ENCODE measurements at regions not wholly inside any gene's neighbourhood (a gene's known extent, or its start where the extent isn't known, plus 50 kb on each side); places are given as distances from the start of the nearest gene placed in this dataset.

- H3K9me3 Mint-ChIP-seq, result no peaks in the 10 kb centered on the region
- H3K27me3 Mint-ChIP-seq (ENCODE audit: low read depth), result peaks cover 3% of the 10 kb centered on the region
- intact Hi-C loops (cut with micrococcal nuclease), result no loop called here
- no peak overlapping the region for H3K4me3 Mint-ChIP-seq
- peaks cover 5% of the 10 kb centered on the region for H3K4me1 Mint-ChIP-seq (ENCODE audit: low read depth)
- H3K27ac Mint-ChIP-seq, result no peak overlapping the region
- CTCF ChIA-PET, result interaction anchor here (1.2 kb wide), 1 partner anchor 36 kb away, joined by 3 read pairs; no protein-coding TSS in a partner anchor
- DNase-seq, result no peak
- no peaks in the 10 kb centered on the region for H3K36me3 Mint-ChIP-seq (ENCODE audit: low read depth)
Observed at GRCh38 chr18:8952174-8952573, 150.3 kb upstream of the NDUFV2 start.

DNA sequence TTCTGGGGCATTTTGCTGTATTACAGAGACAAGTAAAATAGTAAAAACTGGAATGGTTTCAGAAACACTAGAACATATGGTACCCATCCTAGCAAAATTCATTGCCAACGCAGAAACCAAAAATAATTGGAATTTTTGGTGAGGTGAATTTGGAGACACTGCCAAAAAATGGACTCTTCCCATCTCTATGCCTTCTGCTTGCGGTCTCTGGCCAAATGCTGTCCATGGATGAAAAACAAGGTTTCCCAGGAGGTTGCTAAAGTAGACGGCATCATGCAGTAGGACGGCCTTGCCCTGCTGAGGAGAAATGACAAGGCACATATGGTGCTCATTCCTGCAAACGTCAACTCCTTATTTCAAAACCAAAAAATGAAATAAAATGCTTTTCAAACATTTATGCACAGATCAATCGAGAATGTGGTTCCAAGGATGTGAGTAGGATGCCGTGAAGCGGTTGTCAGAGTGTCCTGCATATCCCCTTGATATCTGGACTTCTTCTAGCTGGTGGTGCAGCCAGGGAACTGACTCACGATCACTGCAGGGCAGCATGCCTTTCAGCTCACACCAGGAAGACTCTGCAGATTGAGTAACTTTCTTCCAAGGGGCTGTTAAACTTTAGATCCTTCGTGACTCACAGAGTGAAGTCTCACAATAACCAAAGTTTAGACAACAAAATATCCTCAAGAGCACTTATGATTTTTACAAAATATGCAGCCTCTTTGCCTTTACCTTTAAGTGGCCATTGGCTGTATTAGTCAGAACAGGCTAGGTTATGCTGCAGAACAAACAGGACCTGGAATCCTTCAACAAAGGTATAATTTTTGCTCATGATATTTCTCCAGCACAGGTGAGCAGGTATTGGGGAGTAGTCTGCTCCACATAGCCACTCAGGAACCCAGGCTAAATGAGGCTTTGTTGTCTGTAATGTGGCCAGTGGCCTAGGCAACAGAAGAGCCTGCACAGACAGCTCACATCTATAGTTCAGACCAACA is 149.4 kb upstream of the NDUFV2 start:
- H3K27me3 Mint-ChIP-seq (ENCODE audit: low read depth), result peaks cover 4% of the 10 kb centered on the region
- peaks cover 5% of the 10 kb centered on the region for H3K4me1 Mint-ChIP-seq (ENCODE audit: low read depth)
- H3K27ac Mint-ChIP-seq, result no peak overlapping the region
- DNase-seq, result no peak
- CTCF ChIA-PET, result no interaction called here
- no peaks in the 10 kb centered on the region for H3K9me3 Mint-ChIP-seq
- H3K36me3 Mint-ChIP-seq (ENCODE audit: low read depth), result no peaks in the 10 kb centered on the region
- intact Hi-C loops (cut with micrococcal nuclease), result no loop called here
- no peak overlapping the region for H3K4me3 Mint-ChIP-seq

- DNase-seq, result no peak
- CTCF ChIA-PET, result no interaction called here
- Mint-ChIP-seq H3K4me1 (ENCODE audit: low read depth) (no peaks in the 10 kb centered on the region), H3K27ac (no peak overlapping the region), H3K27me3 (ENCODE audit: low read depth) (peaks cover 2% of the 10 kb centered on the region), H3K4me3 (no peak overlapping the region), H3K36me3 (ENCODE audit: low read depth) (no peaks in the 10 kb centered on the region), H3K9me3 (no peaks in the 10 kb centered on the region)
- intact Hi-C loops (cut with micrococcal nuclease), result no loop called here
Observed at GRCh38 chr18:8957731-8958130, 144.8 kb upstream of the NDUFV2 start.

- H3K36me3 Mint-ChIP-seq (ENCODE audit: low read depth), result no peaks in the 10 kb centered on the region
- no peak for DNase-seq
- H3K9me3 Mint-ChIP-seq, result no peaks in the 10 kb centered on the region
- intact Hi-C loops (cut with micrococcal nuclease), result no loop called here
- H3K27me3 Mint-ChIP-seq (ENCODE audit: low read depth), result peaks cover 2% of the 10 kb centered on the region
- H3K4me3 Mint-ChIP-seq, result no peak overlapping the region
- CTCF ChIA-PET, result no interaction called here
- H3K27ac Mint-ChIP-seq, result no peak overlapping the region
- H3K4me1 Mint-ChIP-seq (ENCODE audit: low read depth), result no peaks in the 10 kb centered on the region
Observed at GRCh38 chr18:8958660-8959059, 143.8 kb upstream of the NDUFV2 start.

- no peaks in the 10 kb centered on the region for H3K9me3 Mint-ChIP-seq
- H3K4me3 Mint-ChIP-seq, result no peak overlapping the region
- H3K27ac Mint-ChIP-seq, result no peak overlapping the region
- DNase-seq, result no peak
- H3K27me3 Mint-ChIP-seq (ENCODE audit: low read depth), result peaks cover 2% of the 10 kb centered on the region
- H3K36me3 Mint-ChIP-seq (ENCODE audit: low read depth), result no peaks in the 10 kb centered on the region
- CTCF ChIA-PET, result interaction anchor here (0.6 to 1.1 kb wide), 3 partner anchors 28 to 372 kb away, joined by 3 read pairs; no protein-coding TSS in a partner anchor
- intact Hi-C loops (cut with micrococcal nuclease), result no loop called here
- no peaks in the 10 kb centered on the region for H3K4me1 Mint-ChIP-seq (ENCODE audit: low read depth)
Observed at GRCh38 chr18:8959551-8960135, 142.9 kb upstream of the NDUFV2 start.

DNA sequence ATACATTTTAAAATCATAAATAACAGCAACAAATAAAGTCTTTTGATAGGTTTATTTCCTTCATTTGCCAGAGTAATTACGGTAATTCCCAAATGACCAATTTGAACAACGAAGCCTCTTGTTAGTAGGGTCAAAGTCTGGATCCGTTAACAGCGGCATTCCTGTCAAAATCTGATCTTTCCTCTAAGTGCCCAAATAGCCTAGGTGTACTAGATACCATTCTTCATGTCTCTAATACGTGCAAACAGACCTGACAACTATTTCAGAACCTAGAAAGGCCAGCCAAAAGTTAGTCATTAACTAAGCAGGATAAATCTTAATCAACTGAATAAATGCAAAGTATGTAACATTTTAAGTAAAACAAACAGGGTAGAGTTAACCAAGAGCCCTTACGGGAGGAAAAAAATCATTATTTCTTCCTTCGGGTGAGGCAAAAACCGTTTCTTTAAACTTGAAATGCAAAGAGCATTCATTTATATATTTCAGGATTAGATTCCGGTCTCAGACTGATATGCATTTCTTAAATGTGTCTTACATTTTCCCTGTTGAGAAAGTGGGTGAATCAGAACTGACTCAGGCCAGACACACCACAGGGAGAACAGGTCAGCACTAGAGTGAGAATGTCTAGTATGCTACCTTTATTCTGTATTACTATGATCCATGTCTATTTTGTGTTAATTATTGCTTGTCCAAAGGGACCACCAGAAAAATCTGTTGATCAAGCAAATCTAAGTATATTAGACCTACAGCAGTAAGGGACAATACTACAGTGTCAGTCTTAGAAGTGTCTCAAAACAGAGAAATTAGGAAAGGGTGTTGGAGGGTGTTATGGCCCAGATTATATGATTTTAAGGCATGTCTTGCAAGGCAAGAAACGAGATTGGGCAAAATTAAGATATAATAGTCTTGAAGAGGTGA is 141.5 kb upstream of the NDUFV2 start:
- CTCF ChIA-PET, result no interaction called here
- no peak overlapping the region for H3K27ac Mint-ChIP-seq
- no peak for DNase-seq
- no peaks in the 10 kb centered on the region for H3K9me3 Mint-ChIP-seq
- H3K27me3 Mint-ChIP-seq (ENCODE audit: low read depth), result peaks cover 2% of the 10 kb centered on the region
- no peak overlapping the region for H3K4me3 Mint-ChIP-seq
- intact Hi-C loops (cut with micrococcal nuclease), result no loop called here
- no peaks in the 10 kb centered on the region for H3K36me3 Mint-ChIP-seq (ENCODE audit: low read depth)
- H3K4me1 Mint-ChIP-seq (ENCODE audit: low read depth), result no peaks in the 10 kb centered on the region

GRCh38 chr18:8962192-8962779 is 140.2 kb upstream of the NDUFV2 start:
- Mint-ChIP-seq H3K4me1 (ENCODE audit: low read depth) (no peaks in the 10 kb centered on the region), H3K9me3 (no peaks in the 10 kb centered on the region), H3K36me3 (ENCODE audit: low read depth) (no peaks in the 10 kb centered on the region), H3K27me3 (ENCODE audit: low read depth) (peaks cover 2% of the 10 kb centered on the region), H3K4me3 (no peak overlapping the region), H3K27ac (no peak overlapping the region)
- DNase-seq, result no peak
- CTCF ChIA-PET, result no interaction called here
- intact Hi-C loops (cut with micrococcal nuclease), result no loop called here

GRCh38 chr18:8962855-8963635 is 139.5 kb upstream of the NDUFV2 start:
- Mint-ChIP-seq H3K27ac (no peak overlapping the region), H3K36me3 (ENCODE audit: low read depth) (no peaks in the 10 kb centered on the region), H3K4me1 (ENCODE audit: low read depth) (no peaks in the 10 kb centered on the region), H3K27me3 (ENCODE audit: low read depth) (no peaks in the 10 kb centered on the region), H3K9me3 (no peaks in the 10 kb centered on the region), H3K4me3 (no peak overlapping the region)
- no peak for DNase-seq
- CTCF ChIA-PET, result no interaction called here
- intact Hi-C loops (cut with micrococcal nuclease), result no loop called here

DNA sequence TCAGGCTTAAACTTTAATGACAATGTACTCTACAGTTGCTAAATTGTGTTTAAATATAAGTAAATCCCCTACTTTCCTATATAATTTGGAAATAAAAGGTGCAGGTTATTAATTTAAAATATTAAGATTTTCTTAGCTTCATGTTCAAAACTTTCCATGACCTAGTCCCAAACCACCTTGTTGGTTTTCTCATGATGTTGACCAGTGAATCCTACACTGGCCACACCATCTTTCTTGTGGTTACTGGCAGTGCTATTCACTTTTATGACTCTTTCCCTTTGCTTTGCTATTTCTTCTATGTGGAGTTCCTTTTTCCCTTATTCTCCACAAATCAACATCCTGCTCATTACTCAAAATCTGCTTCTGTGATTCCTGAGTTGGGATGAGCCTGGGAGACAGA is 138.6 kb upstream of the NDUFV2 start:
- CTCF ChIA-PET, result no interaction called here
- no peak for DNase-seq
- Mint-ChIP-seq H3K4me3 (no peak overlapping the region), H3K36me3 (ENCODE audit: low read depth) (no peaks in the 10 kb centered on the region), H3K4me1 (ENCODE audit: low read depth) (no peaks in the 10 kb centered on the region), H3K9me3 (no peaks in the 10 kb centered on the region), H3K27me3 (ENCODE audit: low read depth) (no peaks in the 10 kb centered on the region), H3K27ac (no peak overlapping the region)
- intact Hi-C loops (cut with micrococcal nuclease), result no loop called here

GRCh38 chr18:8965398-8965797 is 137.1 kb upstream of the NDUFV2 start:
- H3K9me3 Mint-ChIP-seq, result no peaks in the 10 kb centered on the region
- H3K27ac Mint-ChIP-seq, result no peak overlapping the region
- DNase-seq, result no peak
- intact Hi-C loops (cut with micrococcal nuclease), result no loop called here
- no peaks in the 10 kb centered on the region for H3K27me3 Mint-ChIP-seq (ENCODE audit: low read depth)
- no peaks in the 10 kb centered on the region for H3K36me3 Mint-ChIP-seq (ENCODE audit: low read depth)
- no peak overlapping the region for H3K4me3 Mint-ChIP-seq
- H3K4me1 Mint-ChIP-seq (ENCODE audit: low read depth), result no peaks in the 10 kb centered on the region
- CTCF ChIA-PET, result no interaction called here

- Mint-ChIP-seq H3K27me3 (ENCODE audit: low read depth) (no peaks in the 10 kb centered on the region), H3K4me1 (ENCODE audit: low read depth) (no peaks in the 10 kb centered on the region), H3K36me3 (ENCODE audit: low read depth) (no peaks in the 10 kb centered on the region), H3K9me3 (no peaks in the 10 kb centered on the region), H3K27ac (no peak overlapping the region), H3K4me3 (no peak overlapping the region)
- DNase-seq, result no peak
- CTCF ChIA-PET, result interaction anchor here (0.5 kb wide), 1 partner anchor 660 kb away, joined by 3 read pairs; no protein-coding TSS in a partner anchor
- intact Hi-C loops (cut with micrococcal nuclease), result no loop called here
Observed at GRCh38 chr18:8966821-8967220, 135.7 kb upstream of the NDUFV2 start.
